A549 (cell line): ENCODE measurements at regions not wholly inside any gene's neighbourhood (a gene's known extent, or its start where the extent isn't known, plus 50 kb on each side); places are given as distances from the start of the nearest gene placed in this dataset.

Source experiments
- CHD2 ChIP-seq: fragments of 150-350 bp; IDR thresholded peaks from 2 replicates; pipeline ENCODE4 v1.6.1; 2014; ENCODE audit warnings: low read length; ENCODE audit not compliant: partially characterized antibody
- CTCF ChIP-seq: fragments of >200 bp; sonication (Bioruptor Twin); formaldehyde crosslinking; IDR thresholded peaks from 3 replicates; pipeline ENCODE4 v1.5.1; 2016
- PBX3 ChIP-seq: IDR thresholded peaks from 2 replicates; pipeline ENCODE4 v1.6.1; 2012
- POLR2A ChIP-seq: IDR thresholded peaks from 2 replicates; pipeline ENCODE4 v1.6.1; 2012; ENCODE audit warnings: mild to moderate bottlenecking, low read length
- SREBF2 ChIP-seq: fragments of 450-650 bp; IDR thresholded peaks from 2 replicates; pipeline ENCODE4 v1.6.1; 2014; ENCODE audit warnings: mild to moderate bottlenecking, moderate library complexity

GRCh38 chr4:138918169-138918869, 97.3 kb upstream of the NOCT start:
- TF ChIP-seq CHD2 (no peak), PBX3 (no peak), SREBF2 (no peak), POLR2A (no peak), CTCF (no peak)
